Mucosa of descending colon (tissue), 3 donors: ENCODE measurements at regions not wholly inside any gene's neighbourhood (a gene's known extent, or its start where the extent isn't known, plus 50 kb on each side); places are given as distances from the start of the nearest gene placed in this dataset.
"Not testable (repeated sequence)": the region's sequence is repeated elsewhere in the genome, so short reads cannot be mapped to it uniquely, and the experiment has no call there.

ENCODE experiments used
- ATAC-seq: fragments of 200-7000 bp; cut with Tn5 transposase; one replicate; pipeline ENCODE4 v1.9.1; 2020; ENCODE audit warnings: mild to moderate bottlenecking, moderate library complexity
- DNase-seq, 3 donors: peaks; one replicate each; pipeline ENCODE4 v3.0.0-alpha.2; 2020
- H3K36me3 ChIP-seq: fragments of 200-600 bp; one replicate; pipeline ENCODE4 v1.8.0; 2021; ENCODE audit warnings: low read depth, mild to moderate bottlenecking
- H3K4me1 ChIP-seq: fragments of 200-600 bp; one replicate; pipeline ENCODE4 v1.8.0; 2021; ENCODE audit warnings: low read depth, mild to moderate bottlenecking
- H3K4me3 ChIP-seq: fragments of 200-600 bp; one replicate; pipeline ENCODE4 v1.8.0; 2021; ENCODE audit warnings: mild to moderate bottlenecking
- H3K9me3 ChIP-seq: fragments of 200-600 bp; one replicate; pipeline ENCODE4 v1.8.0; 2021; ENCODE audit warnings: mild to moderate bottlenecking
- CTCF ChIP-seq: fragments of 200-600 bp; IDR thresholded peaks from one replicate; pipeline ENCODE4 v1.8.0; 2022; ENCODE audit warnings: antibody characterized with exemption, mild to moderate bottlenecking
- intact Hi-C, 2 donors: fragments of 100-400 bp; cut with DNase I in 1 of 2; cut with micrococcal nuclease in 1 of 2; formaldehyde crosslinking; loops; one replicate each; pipeline versions ENCODE4 v1.11.0 to v1.11.1; 2022; cut with DNase I, micrococcal nuclease
- donor health status: DM: no; HTN: no; CAD: no; lungs with moderate emphysema.
- donor health status: DM: no; HTN: no; CAD: no.
- donor health status: DM: no; HTN: yes; CAD: no.

GRCh38 chr16:80258407-80258806, 282.4 kb upstream of the DYNLRB2 start:
- H3K4me3 ChIP-seq, result no peak overlapping the region
- ATAC-seq, result peak; percentile 61
- H3K36me3 ChIP-seq, result no peaks in the 10 kb centered on the region
- no peak for TF ChIP-seq CTCF
- no peaks in the 10 kb centered on the region for H3K4me1 ChIP-seq
- intact Hi-C loops, result no loop called here
- no peaks in the 10 kb centered on the region for H3K9me3 ChIP-seq
- DNase-seq, result no peak

- DNase-seq (no peak), ATAC-seq (no peak)
- intact Hi-C loops, result no loop called here
- no peak for TF ChIP-seq CTCF
- Histone ChIP-seq H3K4me1 (no peaks in the 10 kb centered on the region), H3K4me3 (no peak overlapping the region), H3K36me3 (no peaks in the 10 kb centered on the region), H3K9me3 (no peaks in the 10 kb centered on the region)
Measured at GRCh38 chr16:80254970-80255369, 285.8 kb upstream of the DYNLRB2 start.

- DNase-seq (no peak), ATAC-seq (no peak)
- no peaks in the 10 kb centered on the region for H3K9me3 ChIP-seq
- H3K4me3 ChIP-seq, result no peak overlapping the region
- H3K36me3 ChIP-seq, result no peaks in the 10 kb centered on the region
- intact Hi-C loops, result no loop called here
- no peaks in the 10 kb centered on the region for H3K4me1 ChIP-seq
- TF ChIP-seq CTCF, result no peak
Measured at GRCh38 chr16:80253741-80254140, 287.1 kb upstream of the DYNLRB2 start.

- intact Hi-C loops, result no loop called here
- H3K36me3 ChIP-seq, result no peaks in the 10 kb centered on the region
- no peak for DNase-seq
- no peak for ATAC-seq
- TF ChIP-seq CTCF, result no peak
- H3K9me3 ChIP-seq, result no peaks in the 10 kb centered on the region
- no peak overlapping the region for H3K4me3 ChIP-seq
- H3K4me1 ChIP-seq, result no peaks in the 10 kb centered on the region
Measured at GRCh38 chr16:80250381-80250780, 290.4 kb upstream of the DYNLRB2 start.

- H3K4me3 ChIP-seq, H3K4me1 ChIP-seq, H3K36me3 ChIP-seq, DNase-seq, intact Hi-C loops, ATAC-seq, H3K9me3 ChIP-seq: not testable (repeated sequence)
Measured at GRCh38 chr16:80243303-80243702, 297.5 kb upstream of the DYNLRB2 start.

- H3K9me3 ChIP-seq, H3K4me1 ChIP-seq, DNase-seq, H3K4me3 ChIP-seq, ATAC-seq, intact Hi-C loops, H3K36me3 ChIP-seq: not testable (repeated sequence)
Measured at GRCh38 chr16:80242279-80242678, 298.5 kb upstream of the DYNLRB2 start.

- intact Hi-C loops, result no loop called here
- Histone ChIP-seq H3K4me3 (no peak overlapping the region), H3K4me1 (no peaks in the 10 kb centered on the region), H3K36me3 (no peaks in the 10 kb centered on the region), H3K9me3 (no peaks in the 10 kb centered on the region)
- ATAC-seq (no peak), DNase-seq (no peak)
- TF ChIP-seq CTCF, result no peak
Measured at GRCh38 chr16:80233097-80233835, 307.5 kb upstream of the DYNLRB2 start.
